Stomach (tissue), 4 donors: ENCODE measurements at regions not wholly inside any gene's neighbourhood (a gene's known extent, or its start where the extent isn't known, plus 50 kb on each side); places are given as distances from the start of the nearest gene placed in this dataset.

ENCODE experiments used
- CTCF ChIP-seq, 7 experiments: fragments of 450-650 bp in 4 of 7; fragments of 200-600 bp in 3 of 7; sonication (generic) in 3 of 7; IDR thresholded peaks; one replicate each; pipeline ENCODE4 v1.5.1; 2016 to 2019; ENCODE audit warnings: antibody characterized with exemption in 7 of 7, control low read depth in 2 of 7, mild to moderate bottlenecking in 1 of 7
- POLR2A ChIP-seq, 4 donors: fragments of 450-650 bp; IDR thresholded peaks; one replicate each; pipeline ENCODE4 v1.6.1; 2016; ENCODE audit warnings: antibody characterized with exemption in 4 of 4, control low read depth in 2 of 4, mild to moderate bottlenecking in 1 of 4, moderate library complexity in 1 of 4
- POLR2AphosphoS5 ChIP-seq, 3 donors: sonication (generic); formaldehyde crosslinking; IDR thresholded peaks; one replicate each; pipeline ENCODE4 v1.6.1; 2016; ENCODE audit warnings: antibody characterized with exemption in 3 of 3

GRCh38 chr10:30789806-30790205 is 160.3 kb upstream of the LYZL2 start:
- TF ChIP-seq POLR2AphosphoS5 (IDR thresholded peaks at IDR 0.05) (no peak), POLR2A (IDR thresholded peaks at IDR 0.05) (no peak), CTCF (IDR thresholded peaks at IDR 0.05) (no peak)
